Esophagus squamous epithelium (tissue), 5 donors: ENCODE measurements at regions not wholly inside any gene's neighbourhood (a gene's known extent, or its start where the extent isn't known, plus 50 kb on each side); places are given as distances from the start of the nearest gene placed in this dataset.

Source experiments
- DNase-seq: peaks from one replicate; lab custom pipeline; 2025; lab: John Stamatoyannopoulos, UW
- H3K27ac ChIP-seq, 4 donors: fragments of 200-600 bp; sonication (generic); one replicate each; pipeline ENCODE4 v1.5.1; 2016 to 2019; ENCODE audit warnings: mild to moderate bottlenecking in 1 of 4
- H3K27me3 ChIP-seq, 4 donors: fragments of 200-600 bp; sonication (generic); 1 replicate in 3 of 4; 2 replicates in 1 of 4; pipeline versions ENCODE4 v1.5.1 to v1.6.0; 2017 to 2021; ENCODE audit warnings: antibody characterized with exemption in 1 of 4
- H3K36me3 ChIP-seq, 3 donors: fragments of 200-600 bp; sonication (generic); one replicate each; pipeline ENCODE4 v1.5.1; 2016 to 2019
- H3K4me1 ChIP-seq, 3 donors: fragments of 200-600 bp; sonication (generic); one replicate each; pipeline ENCODE4 v1.5.1; 2017 to 2019
- H3K4me3 ChIP-seq, 4 donors: fragments of 200-600 bp; sonication (generic); 1 replicate in 3 of 4; 2 replicates in 1 of 4; pipeline ENCODE4 v1.5.1; 2016 to 2019; ENCODE audit warnings: mild to moderate bottlenecking in 2 of 4, moderate library complexity in 1 of 4
- H3K9me3 ChIP-seq, 3 donors: fragments of 200-600 bp; sonication (generic); one replicate each; pipeline ENCODE4 v1.5.1; 2016 to 2019
- POLR2A ChIP-seq, 4 donors: fragments of 450-650 bp; IDR thresholded peaks; one replicate each; pipeline ENCODE4 v1.6.1; 2017; ENCODE audit warnings: antibody characterized with exemption in 4 of 4, mild to moderate bottlenecking in 4 of 4, moderate library complexity in 3 of 4
- WGBS, 2 donors: methylation state at CpG; one replicate each; pipeline ENCODE4 v1.1.5; 2018; 5-methylcytosine and 5-hydroxymethylcytosine counted together
- intact Hi-C: fragments of 100-400 bp; cut with DNase I; formaldehyde crosslinking; loops from one replicate; pipeline ENCODE4 v1.15.0; 2022
- TF ChIP-seq, protein P1 (sequence below), 6 experiments: fragments of 450-650 bp in 4 of 6; fragments of 200-600 bp in 2 of 6; sonication (generic) in 2 of 6; IDR thresholded peaks; one replicate each; pipeline ENCODE4 v1.5.1; 2016 to 2019; ENCODE audit warnings: antibody characterized with exemption in 6 of 6, mild to moderate bottlenecking in 4 of 6, moderate library complexity in 4 of 6
- donor health status: DM: yes; HTN: yes; CAD: no.

DNA sequence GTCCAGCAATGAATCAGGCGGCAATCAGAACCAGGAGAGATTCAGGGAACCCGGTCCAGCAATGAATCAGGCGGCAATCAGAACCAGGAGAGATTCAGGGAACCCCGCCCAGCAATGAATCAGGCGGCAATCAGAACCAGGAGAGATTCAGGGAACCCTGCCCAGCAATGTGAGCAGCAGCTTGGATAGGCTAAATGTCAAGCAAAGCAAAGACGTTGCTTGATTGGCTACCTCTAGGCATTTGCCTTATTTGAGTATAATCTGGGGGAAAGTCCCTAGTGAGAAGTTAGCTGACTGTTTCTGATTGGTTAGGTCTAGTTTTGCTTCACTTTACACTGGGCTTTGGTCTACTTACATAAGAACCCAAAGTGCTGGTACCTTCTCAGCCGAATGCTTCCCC is 1212.2 kb upstream of the TENM3 start:
- intact Hi-C loops = no loop called here
- TF ChIP-seq, protein P1, sequence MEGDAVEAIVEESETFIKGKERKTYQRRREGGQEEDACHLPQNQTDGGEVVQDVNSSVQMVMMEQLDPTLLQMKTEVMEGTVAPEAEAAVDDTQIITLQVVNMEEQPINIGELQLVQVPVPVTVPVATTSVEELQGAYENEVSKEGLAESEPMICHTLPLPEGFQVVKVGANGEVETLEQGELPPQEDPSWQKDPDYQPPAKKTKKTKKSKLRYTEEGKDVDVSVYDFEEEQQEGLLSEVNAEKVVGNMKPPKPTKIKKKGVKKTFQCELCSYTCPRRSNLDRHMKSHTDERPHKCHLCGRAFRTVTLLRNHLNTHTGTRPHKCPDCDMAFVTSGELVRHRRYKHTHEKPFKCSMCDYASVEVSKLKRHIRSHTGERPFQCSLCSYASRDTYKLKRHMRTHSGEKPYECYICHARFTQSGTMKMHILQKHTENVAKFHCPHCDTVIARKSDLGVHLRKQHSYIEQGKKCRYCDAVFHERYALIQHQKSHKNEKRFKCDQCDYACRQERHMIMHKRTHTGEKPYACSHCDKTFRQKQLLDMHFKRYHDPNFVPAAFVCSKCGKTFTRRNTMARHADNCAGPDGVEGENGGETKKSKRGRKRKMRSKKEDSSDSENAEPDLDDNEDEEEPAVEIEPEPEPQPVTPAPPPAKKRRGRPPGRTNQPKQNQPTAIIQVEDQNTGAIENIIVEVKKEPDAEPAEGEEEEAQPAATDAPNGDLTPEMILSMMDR (IDR thresholded peaks at IDR 0.05) = no peak
- no peak for TF ChIP-seq POLR2A (IDR thresholded peaks at IDR 0.05)
- H3K27ac ChIP-seq = peak overlapping the region in 2 of 4 donors; percentile 23 to 62

DNA sequence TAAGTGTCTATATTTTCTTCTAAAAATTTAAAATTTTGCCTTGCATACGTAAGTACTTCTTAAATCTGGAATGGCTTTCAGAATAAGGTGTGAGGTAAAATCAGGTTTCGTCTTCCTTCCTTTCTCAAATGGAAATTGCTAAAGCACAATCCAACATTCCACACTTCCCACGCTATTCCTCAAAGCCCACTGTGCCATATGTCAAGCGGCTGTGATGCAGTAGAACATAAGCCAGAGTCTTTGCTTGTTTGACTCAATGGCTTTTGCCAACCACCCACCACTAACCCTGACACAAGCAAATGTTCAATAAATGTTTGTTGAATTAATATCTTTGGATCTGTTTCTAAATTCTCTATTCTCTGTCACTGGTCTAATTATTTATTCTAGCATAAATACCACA is 1199.7 kb upstream of the TENM3 start:
- H3K27ac ChIP-seq = no peak overlapping the region
- WGBS, 2 donors = 81 to 87% methylated on average over 4 of the region's 4 CpGs

More for the DNA sequence above, 1212.2 kb upstream of the TENM3 start:
- WGBS, 2 donors = 45 to 52% methylated on average over 7 of the region's 7 CpGs
- no peaks in the 10 kb centered on the region for H3K9me3 ChIP-seq
- no peak overlapping the region for H3K4me3 ChIP-seq
- no peaks in the 10 kb centered on the region for H3K27me3 ChIP-seq
- DNase-seq = no peak
- H3K36me3 ChIP-seq = no peaks in the 10 kb centered on the region
- peaks cover 0 to 12% (median 0%) of the 10 kb centered on the region in 3 donors for H3K4me1 ChIP-seq

DNA sequence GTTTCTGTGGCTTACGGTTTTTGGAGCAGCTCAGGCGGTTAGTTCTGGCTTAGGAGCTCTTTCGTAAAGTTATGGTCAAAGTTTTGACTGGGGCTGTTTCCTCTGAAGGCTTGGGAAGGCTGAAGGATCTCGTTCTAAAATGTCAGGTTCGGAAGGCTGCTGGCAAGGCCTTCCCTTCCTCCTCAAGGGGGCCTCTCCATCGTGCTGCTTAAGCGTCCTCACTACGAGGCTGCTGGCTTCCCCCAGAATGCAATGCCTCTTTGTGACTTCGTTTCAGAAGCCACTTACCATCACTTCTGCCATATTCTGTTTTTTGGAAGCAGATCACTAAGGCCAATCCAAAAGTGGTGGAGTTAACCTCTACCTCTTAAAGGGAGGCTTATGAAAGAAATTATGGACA is 1196.4 kb upstream of the TENM3 start:
- Histone ChIP-seq H3K36me3 (no peaks in the 10 kb centered on the region), H3K4me3 (no peak overlapping the region), H3K9me3 (no peaks in the 10 kb centered on the region), H3K27ac (no peak overlapping the region), H3K27me3 (no peaks in the 10 kb centered on the region), H3K4me1 (no peaks in the 10 kb centered on the region)
- TF ChIP-seq POLR2A (IDR thresholded peaks at IDR 0.05) = no peak
- TF ChIP-seq, protein P1 (IDR thresholded peaks at IDR 0.05) = no peak
- no peak for DNase-seq
- 76 to 83% methylated on average over 6 to 9 of the region's 9 CpGs for WGBS, 2 donors
- intact Hi-C loops = no loop called here

More for the DNA sequence above, 1199.7 kb upstream of the TENM3 start:
- no peaks in the 10 kb centered on the region for H3K4me1 ChIP-seq
- DNase-seq = no peak
- TF ChIP-seq, protein P1 (IDR thresholded peaks at IDR 0.05) = no peak
- no peak for TF ChIP-seq POLR2A (IDR thresholded peaks at IDR 0.05)
- no peaks in the 10 kb centered on the region for H3K9me3 ChIP-seq
- H3K36me3 ChIP-seq = no peaks in the 10 kb centered on the region
- no peaks in the 10 kb centered on the region for H3K27me3 ChIP-seq
- intact Hi-C loops = no loop called here
- no peak overlapping the region for H3K4me3 ChIP-seq

DNA sequence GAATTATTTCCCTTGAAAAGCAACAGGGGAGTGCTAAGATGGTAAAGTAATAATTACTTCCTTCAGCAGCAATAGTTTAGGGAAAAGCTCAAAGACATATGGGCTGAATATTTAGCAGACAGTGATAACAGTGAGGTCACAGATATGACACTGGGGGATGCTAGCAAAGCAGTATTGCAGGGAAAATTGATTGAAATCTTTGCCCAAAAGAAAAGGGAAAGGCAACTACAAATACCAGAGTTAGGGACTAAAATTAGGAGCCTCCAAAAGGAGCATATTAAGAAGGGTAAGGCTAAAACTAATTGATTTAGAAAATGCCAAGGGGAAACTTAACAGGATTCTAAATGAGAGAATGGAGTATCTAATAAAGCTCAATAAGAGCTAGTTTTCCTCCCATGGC is 1191.3 kb upstream of the TENM3 start:
- DNase-seq = no peak
- Histone ChIP-seq H3K4me1 (no peaks in the 10 kb centered on the region), H3K9me3 (no peaks in the 10 kb centered on the region), H3K27me3 (no peaks in the 10 kb centered on the region), H3K36me3 (no peaks in the 10 kb centered on the region), H3K27ac (no peak overlapping the region), H3K4me3 (no peak overlapping the region)
- TF ChIP-seq, protein P1 (IDR thresholded peaks at IDR 0.05) = no peak
- TF ChIP-seq POLR2A (IDR thresholded peaks at IDR 0.05) = no peak
- intact Hi-C loops = no loop called here

DNA sequence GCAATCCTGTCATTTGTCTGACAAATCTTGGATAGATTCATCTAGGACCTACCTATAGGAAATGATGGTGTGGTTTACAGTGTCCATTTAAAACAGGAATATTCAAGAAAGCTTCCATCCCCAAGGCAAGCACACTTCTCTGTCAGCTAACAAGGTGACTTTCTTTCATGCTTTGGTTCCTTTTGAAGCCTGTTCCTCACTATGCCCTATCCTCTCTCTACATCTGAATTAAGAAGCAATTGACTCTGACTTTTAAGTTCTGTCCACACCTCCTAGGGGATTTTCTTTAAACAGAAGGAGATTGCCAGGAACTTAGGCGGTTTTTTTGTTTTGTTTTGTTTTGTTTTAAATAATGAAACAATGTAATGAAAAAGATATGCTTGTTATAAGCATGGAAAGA is 1181.4 kb upstream of the TENM3 start:
- 25 to 33% methylated on average over 1 of the region's 1 CpG for WGBS, 2 donors
- H3K4me3 ChIP-seq = no peak overlapping the region
- intact Hi-C loops = no loop called here

More for the DNA sequence above, 1181.4 kb upstream of the TENM3 start:
- no peaks in the 10 kb centered on the region for H3K9me3 ChIP-seq
- no peak for DNase-seq
- no peaks in the 10 kb centered on the region for H3K27me3 ChIP-seq
- H3K4me1 ChIP-seq = no peaks in the 10 kb centered on the region
- no peak overlapping the region for H3K27ac ChIP-seq
- TF ChIP-seq, protein P1 (IDR thresholded peaks at IDR 0.05) = no peak
- no peak for TF ChIP-seq POLR2A (IDR thresholded peaks at IDR 0.05)
- no peaks in the 10 kb centered on the region for H3K36me3 ChIP-seq
